Activated CD4-positive, alpha-beta memory T cell treated with anti-CD3 and anti-CD28 coated beads for 36 hours (primary cell): ENCODE measurements at regions not wholly inside any gene's neighbourhood (a gene's known extent, or its start where the extent isn't known, plus 50 kb on each side); places are given as distances from the start of the nearest gene placed in this dataset.

Experiments used
- CTCF ChIA-PET: fragments of 350-600 bp; sonication (Branson Sonifier 250); formaldehyde crosslinking; loops from one replicate; lab custom pipeline; 2021; ENCODE audit warnings: antibody characterized with exemption, inconsistent platforms; lab: Charles Lee
- POLR2A ChIA-PET: fragments of 350-600 bp; sonication (Branson Sonifier 250); formaldehyde crosslinking; loops from one replicate; lab custom pipeline; 2021; ENCODE audit warnings: antibody characterized with exemption; lab: Charles Lee
- DNase-seq: peaks from one replicate; pipeline ENCODE4 v3.0.0-alpha.2; 2020
- H3K27ac Mint-ChIP-seq: one replicate; pipeline ENCODE4 v1.8.0; 2021; ENCODE audit warnings: mixed read lengths
- H3K27me3 Mint-ChIP-seq: one replicate; pipeline ENCODE4 v1.8.0; 2021; ENCODE audit warnings: mixed read lengths
- H3K36me3 Mint-ChIP-seq: one replicate; pipeline ENCODE4 v1.8.0; 2021; ENCODE audit warnings: mixed read lengths
- H3K4me1 Mint-ChIP-seq: one replicate; pipeline ENCODE4 v1.8.0; 2021; ENCODE audit warnings: low read depth, mixed read lengths
- H3K4me3 Mint-ChIP-seq: one replicate; pipeline ENCODE4 v1.8.0; 2021; ENCODE audit warnings: mild to moderate bottlenecking, mixed read lengths
- H3K9me3 Mint-ChIP-seq: one replicate; pipeline ENCODE4 v1.8.0; 2021; ENCODE audit warnings: mixed read lengths
- intact Hi-C: fragments of 100-400 bp; cut with micrococcal nuclease; formaldehyde crosslinking; loops from one replicate; pipeline ENCODE4 v1.15.1; 2023

- no peak for DNase-seq
- no peak overlapping the region for H3K4me3 Mint-ChIP-seq
- H3K9me3 Mint-ChIP-seq = no peaks in the 10 kb centered on the region
- no peaks in the 10 kb centered on the region for H3K36me3 Mint-ChIP-seq
- H3K27ac Mint-ChIP-seq = no peak overlapping the region
- intact Hi-C loops = no loop called here
- no peaks in the 10 kb centered on the region for H3K27me3 Mint-ChIP-seq
- no peaks in the 10 kb centered on the region for H3K4me1 Mint-ChIP-seq
- ChIA-PET CTCF (no interaction called here), POLR2A (no interaction called here)
Observed at GRCh38 chr6:19454001-19454720, 383.0 kb upstream of the ID4 start.

GRCh38 chr6:19454721-19455392, 382.3 kb upstream of the ID4 start:
- no peak overlapping the region for H3K4me3 Mint-ChIP-seq
- no peaks in the 10 kb centered on the region for H3K36me3 Mint-ChIP-seq
- H3K27ac Mint-ChIP-seq = no peak overlapping the region
- no peaks in the 10 kb centered on the region for H3K27me3 Mint-ChIP-seq
- H3K9me3 Mint-ChIP-seq = no peaks in the 10 kb centered on the region
- H3K4me1 Mint-ChIP-seq = no peaks in the 10 kb centered on the region
- DNase-seq = no peak
- intact Hi-C loops = no loop called here
- ChIA-PET CTCF (no interaction called here), POLR2A (no interaction called here)

- Mint-ChIP-seq H3K4me1 (no peaks in the 10 kb centered on the region), H3K4me3 (no peak overlapping the region), H3K9me3 (peaks cover 3% of the 10 kb centered on the region), H3K27me3 (no peaks in the 10 kb centered on the region), H3K27ac (no peak overlapping the region), H3K36me3 (no peaks in the 10 kb centered on the region)
- ChIA-PET POLR2A (no interaction called here), CTCF (no interaction called here)
- intact Hi-C loops = no loop called here
- DNase-seq = no peak
Observed at GRCh38 chr6:19463250-19463649, 373.9 kb upstream of the ID4 start.

GRCh38 chr6:19463925-19464324, 373.2 kb upstream of the ID4 start:
- intact Hi-C loops = no loop called here
- ChIA-PET CTCF (no interaction called here), POLR2A (no interaction called here)
- DNase-seq = no peak
- Mint-ChIP-seq H3K9me3 (peaks cover 3% of the 10 kb centered on the region), H3K27me3 (no peaks in the 10 kb centered on the region), H3K4me3 (no peak overlapping the region), H3K4me1 (no peaks in the 10 kb centered on the region), H3K36me3 (no peaks in the 10 kb centered on the region), H3K27ac (no peak overlapping the region)

GRCh38 chr6:19465256-19465655, 371.9 kb upstream of the ID4 start:
- H3K4me3 Mint-ChIP-seq = no peak overlapping the region
- H3K36me3 Mint-ChIP-seq = no peaks in the 10 kb centered on the region
- intact Hi-C loops = no loop called here
- no peak overlapping the region for H3K27ac Mint-ChIP-seq
- no peaks in the 10 kb centered on the region for H3K27me3 Mint-ChIP-seq
- ChIA-PET POLR2A (no interaction called here), CTCF (no interaction called here)
- no peak for DNase-seq
- peaks cover 2% of the 10 kb centered on the region for H3K9me3 Mint-ChIP-seq
- H3K4me1 Mint-ChIP-seq = no peaks in the 10 kb centered on the region

GRCh38 chr6:19465760-19466159, 371.4 kb upstream of the ID4 start:
- intact Hi-C loops = no loop called here
- DNase-seq = no peak
- Mint-ChIP-seq H3K4me1 (no peaks in the 10 kb centered on the region), H3K4me3 (no peak overlapping the region), H3K27me3 (no peaks in the 10 kb centered on the region), H3K9me3 (peaks cover 2% of the 10 kb centered on the region), H3K27ac (no peak overlapping the region), H3K36me3 (no peaks in the 10 kb centered on the region)
- ChIA-PET POLR2A (no interaction called here), CTCF (no interaction called here)

- no peaks in the 10 kb centered on the region for H3K27me3 Mint-ChIP-seq
- DNase-seq = no peak
- ChIA-PET POLR2A (no interaction called here), CTCF (no interaction called here)
- H3K9me3 Mint-ChIP-seq = peaks cover 6% of the 10 kb centered on the region
- H3K4me3 Mint-ChIP-seq = no peak overlapping the region
- H3K36me3 Mint-ChIP-seq = no peaks in the 10 kb centered on the region
- no peaks in the 10 kb centered on the region for H3K4me1 Mint-ChIP-seq
- intact Hi-C loops = no loop called here
- H3K27ac Mint-ChIP-seq = no peak overlapping the region
Observed at GRCh38 chr6:19470333-19470732, 366.8 kb upstream of the ID4 start.

- ChIA-PET CTCF (interaction anchor here (1.7 kb wide), 1 partner anchor 48 kb away, joined by 3 read pairs; no protein-coding TSS in a partner anchor), POLR2A (no interaction called here)
- no peak for DNase-seq
- Mint-ChIP-seq H3K4me1 (no peaks in the 10 kb centered on the region), H3K27me3 (no peaks in the 10 kb centered on the region), H3K9me3 (peaks cover 7% of the 10 kb centered on the region), H3K36me3 (no peaks in the 10 kb centered on the region), H3K27ac (no peak overlapping the region), H3K4me3 (no peak overlapping the region)
- intact Hi-C loops = no loop called here
Observed at GRCh38 chr6:19472153-19472552, 365.0 kb upstream of the ID4 start.

GRCh38 chr6:19472850-19473249, 364.3 kb upstream of the ID4 start:
- Mint-ChIP-seq H3K27me3 (no peaks in the 10 kb centered on the region), H3K4me1 (no peaks in the 10 kb centered on the region), H3K36me3 (no peaks in the 10 kb centered on the region), H3K27ac (no peak overlapping the region), H3K4me3 (no peak overlapping the region), H3K9me3 (peaks cover 7% of the 10 kb centered on the region)
- POLR2A ChIA-PET = no interaction called here
- CTCF ChIA-PET = interaction anchor here (1.7 kb wide), 1 partner anchor 48 kb away, joined by 3 read pairs; no protein-coding TSS in a partner anchor
- no peak for DNase-seq
- intact Hi-C loops = no loop called here

- intact Hi-C loops = no loop called here
- CTCF ChIA-PET = no interaction called here
- Mint-ChIP-seq H3K9me3 (peaks cover 7% of the 10 kb centered on the region), H3K36me3 (no peaks in the 10 kb centered on the region), H3K4me1 (no peaks in the 10 kb centered on the region), H3K4me3 (no peak overlapping the region), H3K27me3 (no peaks in the 10 kb centered on the region), H3K27ac (no peak overlapping the region)
- no peak for DNase-seq
- POLR2A ChIA-PET = no interaction called here
Observed at GRCh38 chr6:19477563-19477962, 359.6 kb upstream of the ID4 start.

GRCh38 chr6:19478273-19478672, 358.9 kb upstream of the ID4 start:
- DNase-seq = no peak
- no peaks in the 10 kb centered on the region for H3K36me3 Mint-ChIP-seq
- POLR2A ChIA-PET = no interaction called here
- H3K4me3 Mint-ChIP-seq = no peak overlapping the region
- H3K27me3 Mint-ChIP-seq = no peaks in the 10 kb centered on the region
- no peaks in the 10 kb centered on the region for H3K4me1 Mint-ChIP-seq
- H3K9me3 Mint-ChIP-seq = peaks cover 2% of the 10 kb centered on the region
- no peak overlapping the region for H3K27ac Mint-ChIP-seq
- CTCF ChIA-PET = no interaction called here
- intact Hi-C loops = no loop called here

- Mint-ChIP-seq H3K36me3 (no peaks in the 10 kb centered on the region), H3K4me1 (no peaks in the 10 kb centered on the region), H3K9me3 (peaks cover 2% of the 10 kb centered on the region), H3K4me3 (no peak overlapping the region), H3K27me3 (no peaks in the 10 kb centered on the region), H3K27ac (no peak overlapping the region)
- ChIA-PET CTCF (no interaction called here), POLR2A (no interaction called here)
- no peak for DNase-seq
- intact Hi-C loops = no loop called here
Observed at GRCh38 chr6:19478992-19479391, 358.2 kb upstream of the ID4 start.

- H3K27me3 Mint-ChIP-seq = no peaks in the 10 kb centered on the region
- no peaks in the 10 kb centered on the region for H3K4me1 Mint-ChIP-seq
- H3K36me3 Mint-ChIP-seq = no peaks in the 10 kb centered on the region
- intact Hi-C loops = no loop called here
- no peak for DNase-seq
- H3K9me3 Mint-ChIP-seq = peaks cover 2% of the 10 kb centered on the region
- POLR2A ChIA-PET = no interaction called here
- CTCF ChIA-PET = no interaction called here
- no peak overlapping the region for H3K27ac Mint-ChIP-seq
- H3K4me3 Mint-ChIP-seq = no peak overlapping the region
Observed at GRCh38 chr6:19479551-19479950, 357.6 kb upstream of the ID4 start.
